ENCODE measurements at regions not wholly inside any gene's neighbourhood (a gene's known extent, or its start where the extent isn't known, plus 50 kb on each side); places are given as distances from the start of the nearest gene placed in this dataset.

DNA sequence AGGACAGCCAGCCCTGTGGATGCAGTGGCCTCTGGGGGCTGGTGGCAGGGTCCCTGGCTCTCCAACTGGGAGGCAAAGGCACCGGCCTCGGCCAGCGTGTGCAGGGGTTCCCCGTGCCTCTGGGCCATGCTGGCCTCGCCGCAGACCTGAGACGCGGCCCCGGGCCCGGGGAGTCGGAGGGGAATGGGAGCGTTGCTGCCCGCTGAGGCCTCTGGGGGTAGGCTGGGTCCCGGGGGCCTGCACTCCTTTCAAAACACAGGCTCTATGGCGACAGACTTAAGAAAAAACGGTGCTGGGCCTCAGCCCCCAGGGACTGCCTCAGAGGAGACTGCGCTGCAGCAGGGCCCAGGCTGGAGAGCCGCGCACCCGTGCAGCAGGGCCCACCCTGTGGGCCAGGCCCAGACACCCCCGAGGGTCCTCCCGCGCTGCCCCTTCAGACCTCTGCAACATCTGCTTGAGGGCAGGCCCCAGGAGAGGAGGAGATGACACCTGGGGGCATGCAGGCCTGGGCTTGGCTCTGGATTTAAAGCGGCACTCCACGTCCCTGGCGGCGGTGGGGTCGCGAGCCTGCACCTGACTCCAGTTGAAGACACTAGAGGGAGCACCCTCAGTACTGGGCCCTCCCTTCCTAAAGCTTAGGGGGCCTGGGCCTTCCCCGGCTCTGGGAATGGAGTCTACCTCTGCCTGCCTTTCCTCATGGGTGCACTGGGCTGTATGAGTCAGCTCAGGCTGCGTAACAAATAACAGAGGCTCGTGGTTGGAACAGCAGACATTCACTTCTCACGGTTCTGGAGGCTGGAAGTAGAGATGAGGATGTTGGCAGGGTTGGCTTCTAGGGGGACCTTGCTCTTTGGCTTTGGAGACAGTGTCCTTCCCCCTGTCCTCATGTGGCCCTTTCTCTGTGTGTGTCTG is 117.4 kb upstream of the RPS6KA2 start:
- Histone ChIP-seq H3K14ac (ENCODE audit: insufficient read depth, low read length) (no peak overlapping the region), H2BK5ac (ENCODE audit: insufficient read length, low read length) (no peak overlapping the region), H3K27ac (ENCODE audit: insufficient read length, low read depth, low read length) (no peak overlapping the region), H3K79me2 (ENCODE audit: insufficient read depth, low read length) (no peaks in the 10 kb centered on the region), H4K5ac (ENCODE audit: insufficient read length, low read depth, low read length) (no peak overlapping the region), H3K4me2 (ENCODE audit: insufficient read depth, insufficient read length, low read length) (no peak overlapping the region), H4K20me1 (ENCODE audit: control insufficient read depth, insufficient read depth, insufficient read length) (no peaks in the 10 kb centered on the region), H4K8ac (replicated peaks; ENCODE audit: insufficient read length, low read depth, low read length) (no peak overlapping the region), H2AK5ac (ENCODE audit: insufficient read length, low read length) (no peak overlapping the region), H3K23ac (ENCODE audit: insufficient read length, low read depth, low read length) (no peak overlapping the region), H2BK20ac (ENCODE audit: low read depth, low read length, poor library complexity, severe bottlenecking) (no peak overlapping the region), H3K4me1 (ENCODE audit: insufficient read depth, low read length) (peaks cover 3% of the 10 kb centered on the region; the same call in 1 of the 2 replicates), H2AFZ (ENCODE audit: low read length) (no peak overlapping the region), H3K9me3 (ENCODE audit: control insufficient read depth, low read depth, low read length) (no peaks in the 10 kb centered on the region), H3K27me3 (ENCODE audit: insufficient read depth, low read length) (no peaks in the 10 kb centered on the region), H3K23me2 (ENCODE audit: insufficient read length, low read depth, low read length, poor library complexity, severe bottlenecking) (no peaks in the 10 kb centered on the region), H4K91ac (ENCODE audit: insufficient read length, low read depth, low read length) (no peak overlapping the region), H3T11ph (ENCODE audit: low read length) (no peak overlapping the region), H3K9ac (ENCODE audit: extremely low read depth, insufficient read length, low read length) (no peak overlapping the region), H2BK15ac (ENCODE audit: low read depth, low read length) (no peak overlapping the region), H2BK12ac (ENCODE audit: insufficient read length, low read depth, low read length) (no peak overlapping the region), H3K56ac (ENCODE audit: insufficient read length, low read depth, low read length) (no peak overlapping the region), H3K79me1 (ENCODE audit: insufficient read depth, low read depth, low read length, poor library complexity, severe bottlenecking) (no peaks in the 10 kb centered on the region), H2BK120ac (ENCODE audit: low read depth, low read length, poor library complexity, severe bottlenecking) (no peak overlapping the region), H3K4ac (ENCODE audit: low read depth, low read length) (no peak overlapping the region), H3K18ac (ENCODE audit: insufficient read length, low read depth, low read length) (no peak overlapping the region)
- no CpG with 5 or more reads among the region's 33 CpGs for WGBS (ENCODE audit: extremely low coverage, insufficient read length, low lambda C conversion rate)
- DNase-seq, result peak; percentile 64
- Mint-ChIP-seq H3K9me3 (peaks cover 0 to 3% of the 10 kb centered on the region in 2 experiments; a peak in 1 of 5 replicates), H3K27me3 (ENCODE audit: low read depth) (peaks cover 3% of the 10 kb centered on the region; the same call in 1 of the 2 replicates), H3K4me1 (peaks cover 13 to 14% of the 10 kb centered on the region in 2 experiments), H3K4me3 (no peak overlapping the region), H3K27ac (no peak overlapping the region), H3K36me3 (ENCODE audit: insufficient read depth in 1 of 3, low read depth in 3 of 3) (no peaks in the 10 kb centered on the region)
- TF ChIP-seq, protein P1, sequence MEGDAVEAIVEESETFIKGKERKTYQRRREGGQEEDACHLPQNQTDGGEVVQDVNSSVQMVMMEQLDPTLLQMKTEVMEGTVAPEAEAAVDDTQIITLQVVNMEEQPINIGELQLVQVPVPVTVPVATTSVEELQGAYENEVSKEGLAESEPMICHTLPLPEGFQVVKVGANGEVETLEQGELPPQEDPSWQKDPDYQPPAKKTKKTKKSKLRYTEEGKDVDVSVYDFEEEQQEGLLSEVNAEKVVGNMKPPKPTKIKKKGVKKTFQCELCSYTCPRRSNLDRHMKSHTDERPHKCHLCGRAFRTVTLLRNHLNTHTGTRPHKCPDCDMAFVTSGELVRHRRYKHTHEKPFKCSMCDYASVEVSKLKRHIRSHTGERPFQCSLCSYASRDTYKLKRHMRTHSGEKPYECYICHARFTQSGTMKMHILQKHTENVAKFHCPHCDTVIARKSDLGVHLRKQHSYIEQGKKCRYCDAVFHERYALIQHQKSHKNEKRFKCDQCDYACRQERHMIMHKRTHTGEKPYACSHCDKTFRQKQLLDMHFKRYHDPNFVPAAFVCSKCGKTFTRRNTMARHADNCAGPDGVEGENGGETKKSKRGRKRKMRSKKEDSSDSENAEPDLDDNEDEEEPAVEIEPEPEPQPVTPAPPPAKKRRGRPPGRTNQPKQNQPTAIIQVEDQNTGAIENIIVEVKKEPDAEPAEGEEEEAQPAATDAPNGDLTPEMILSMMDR (conservative IDR thresholded peaks at IDR 0.05), result peak; percentile 51; the same call in 2 of the 3 replicates

Data from H9 (cell line).